Renal cortical epithelial cell (primary cell): ENCODE measurements at regions not wholly inside any gene's neighbourhood (a gene's known extent, or its start where the extent isn't known, plus 50 kb on each side); places are given as distances from the start of the nearest gene placed in this dataset.
"Not testable (repeated sequence)": the region's sequence is repeated elsewhere in the genome, so short reads cannot be mapped to it uniquely, and the experiment has no call there.

Source experiments
- DNase-seq: peaks from one replicate; pipeline ENCODE4 v3.0.0-alpha.2; 2011; ENCODE audit warnings: low read depth

DNA sequence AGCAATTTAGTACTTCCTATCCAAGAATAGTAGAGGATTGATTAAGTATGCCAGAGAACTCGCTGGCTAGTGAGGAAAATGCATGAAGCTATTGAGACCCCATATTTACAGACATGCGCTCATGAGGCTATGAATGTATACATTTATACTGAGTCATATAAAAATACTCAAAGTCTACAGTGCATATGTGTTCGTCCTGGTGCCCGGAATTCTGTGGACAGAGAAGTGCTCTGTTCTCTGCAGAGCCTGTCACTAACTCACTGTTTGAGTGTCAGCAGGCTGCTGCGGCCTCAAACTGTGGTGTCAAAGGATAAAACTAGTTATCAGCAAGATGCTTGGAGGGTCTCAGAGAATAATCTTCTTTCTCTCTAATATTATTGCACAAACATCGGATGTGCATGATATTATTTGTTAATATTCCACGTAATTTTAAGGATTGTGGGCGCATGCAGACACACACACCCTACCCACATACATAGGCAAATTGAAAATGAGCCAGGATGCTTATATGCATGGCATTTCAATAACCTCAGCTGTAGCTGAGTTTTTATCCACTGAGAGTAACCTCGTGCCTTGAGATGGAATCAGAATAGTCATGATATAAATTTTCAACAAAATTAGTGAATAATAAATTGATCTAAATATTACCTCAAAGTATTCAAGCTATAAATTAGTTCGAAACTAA lies 50.0 kb upstream of the TSC22D2 start:
- no peak for DNase-seq

DNA sequence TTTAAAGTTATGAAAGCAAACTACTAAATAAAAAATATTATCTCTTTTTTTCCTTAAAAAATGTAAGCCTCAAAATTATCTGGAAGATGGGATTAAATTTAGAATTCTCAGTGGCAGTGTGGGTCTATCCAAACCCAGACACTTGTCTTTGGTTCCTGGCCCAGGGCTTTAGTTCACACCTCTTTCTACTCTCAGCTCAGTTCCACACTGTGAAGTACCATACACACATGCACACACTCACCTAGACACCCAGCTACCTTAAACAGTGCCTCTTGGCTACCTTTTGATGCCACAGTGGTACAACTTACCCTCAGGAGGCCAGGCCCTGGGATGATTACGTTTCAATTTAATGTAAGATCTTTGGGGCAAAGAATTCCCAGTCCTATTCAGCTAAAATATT lies 51.0 kb upstream of the TSC22D2 start:
- DNase-seq, result no peak

DNA sequence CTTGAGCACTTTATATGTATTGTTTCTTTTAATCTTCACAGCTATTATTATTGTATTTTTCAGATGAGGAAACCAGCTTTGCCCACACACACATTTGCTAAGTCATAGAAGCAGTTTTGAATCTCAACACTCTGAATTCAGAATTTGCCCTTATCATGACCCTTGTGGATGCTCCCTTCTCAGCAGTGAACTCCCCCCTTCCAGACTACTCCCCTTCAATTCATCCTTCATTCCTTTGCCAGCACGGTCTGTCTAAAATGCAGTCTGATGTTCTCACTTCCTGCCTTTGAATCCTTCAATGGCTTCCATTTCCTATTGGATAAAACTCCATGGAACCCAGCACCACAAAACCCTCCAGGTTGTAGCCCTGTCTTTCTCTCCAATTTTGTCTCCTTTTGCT lies 52.5 kb upstream of the TSC22D2 start:
- no peak for DNase-seq

DNA sequence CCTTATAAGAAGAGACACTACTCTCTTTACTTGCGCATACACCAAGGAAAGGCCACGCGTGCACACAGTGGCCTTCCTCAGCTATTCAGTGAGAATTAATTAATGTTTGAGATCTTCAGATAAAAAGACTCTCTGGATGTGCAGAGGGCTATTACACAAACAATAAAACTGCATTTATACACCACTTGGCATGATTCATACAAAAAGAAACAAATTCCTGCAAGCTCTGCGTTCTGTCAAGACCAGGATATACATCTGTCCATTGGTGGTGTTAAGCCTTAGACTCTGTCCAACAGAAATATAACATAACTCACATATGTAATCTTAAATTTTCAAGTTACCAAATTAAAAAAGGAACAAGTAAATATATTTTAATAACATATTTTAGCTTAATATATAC lies 55.2 kb upstream of the TSC22D2 start:
- DNase-seq, result no peak

DNA sequence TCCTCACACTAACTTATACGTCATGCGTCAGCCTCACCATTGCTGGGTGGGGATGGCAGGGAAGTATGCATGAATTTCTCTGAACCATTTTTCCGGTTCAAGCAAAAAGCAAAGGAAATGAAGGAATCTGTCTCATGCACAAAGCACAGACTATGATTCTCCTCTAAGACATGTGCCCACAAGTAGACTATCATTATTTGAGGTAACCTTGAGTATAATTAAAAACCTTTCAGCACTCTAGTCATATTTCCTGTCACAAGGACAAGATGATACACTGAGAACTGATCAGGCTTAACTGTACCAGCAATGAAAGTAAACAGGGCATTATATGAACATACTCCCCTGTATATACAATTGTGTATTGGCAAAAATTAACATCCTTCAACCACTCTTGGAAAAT lies 56.7 kb upstream of the TSC22D2 start:
- no peak for DNase-seq

DNA sequence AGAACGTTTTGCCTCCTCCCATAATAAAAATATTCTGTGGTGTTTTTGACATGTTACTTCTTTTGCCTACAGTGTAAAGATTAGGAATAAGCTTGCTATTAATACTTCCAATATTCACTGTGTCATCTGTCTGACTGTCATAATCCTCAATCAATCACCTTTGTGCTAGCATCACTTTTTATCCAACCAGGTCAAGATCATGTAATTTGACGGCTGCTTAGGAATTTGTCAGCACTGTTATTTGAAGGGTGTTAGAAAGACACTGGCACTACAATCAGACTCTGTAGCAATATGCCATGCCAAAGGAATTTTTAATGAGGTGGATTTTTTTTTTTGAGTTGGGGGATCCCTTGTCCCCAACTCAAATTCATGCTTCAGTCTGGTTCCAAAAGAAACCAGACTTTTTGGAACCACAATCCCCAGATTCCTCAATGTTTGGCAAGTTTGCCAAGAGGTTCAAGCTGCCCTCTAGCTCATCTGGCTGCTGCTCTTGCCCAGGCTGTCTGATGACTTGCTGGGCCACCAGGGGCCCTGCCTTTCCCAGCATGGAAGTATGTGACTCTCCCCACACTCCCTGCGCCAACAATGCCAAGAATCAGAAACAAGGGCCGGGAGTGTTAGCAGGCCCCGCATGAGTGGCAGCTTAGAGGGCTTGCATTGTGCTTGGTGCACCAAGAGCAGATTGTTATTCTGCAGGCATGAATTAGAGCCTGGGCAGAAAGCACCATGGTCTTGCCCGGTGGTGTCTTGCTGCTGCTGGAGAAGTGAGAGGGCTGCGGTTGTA lies 58.6 kb upstream of the TSC22D2 start:
- no peak for DNase-seq

DNA sequence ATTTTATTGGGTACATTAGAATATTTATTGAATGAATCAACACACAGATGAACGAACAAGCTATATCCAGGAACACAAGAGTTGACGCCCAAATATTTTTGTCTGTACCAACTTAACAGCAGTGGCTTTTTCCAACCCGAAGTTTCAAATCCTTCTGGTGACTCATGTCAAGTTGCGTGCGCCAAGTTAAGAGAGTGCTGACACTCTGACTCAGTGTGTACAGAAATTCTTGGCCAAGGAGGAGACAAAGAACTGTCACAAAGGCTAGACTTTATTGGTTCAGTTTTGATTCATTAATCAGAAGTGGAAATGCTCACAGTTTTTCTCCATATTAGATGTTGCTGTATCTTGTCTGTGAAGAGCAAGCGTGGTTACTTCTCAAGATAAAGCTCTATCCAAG lies 59.6 kb upstream of the TSC22D2 start:
- peak; percentile 94 for DNase-seq

DNA sequence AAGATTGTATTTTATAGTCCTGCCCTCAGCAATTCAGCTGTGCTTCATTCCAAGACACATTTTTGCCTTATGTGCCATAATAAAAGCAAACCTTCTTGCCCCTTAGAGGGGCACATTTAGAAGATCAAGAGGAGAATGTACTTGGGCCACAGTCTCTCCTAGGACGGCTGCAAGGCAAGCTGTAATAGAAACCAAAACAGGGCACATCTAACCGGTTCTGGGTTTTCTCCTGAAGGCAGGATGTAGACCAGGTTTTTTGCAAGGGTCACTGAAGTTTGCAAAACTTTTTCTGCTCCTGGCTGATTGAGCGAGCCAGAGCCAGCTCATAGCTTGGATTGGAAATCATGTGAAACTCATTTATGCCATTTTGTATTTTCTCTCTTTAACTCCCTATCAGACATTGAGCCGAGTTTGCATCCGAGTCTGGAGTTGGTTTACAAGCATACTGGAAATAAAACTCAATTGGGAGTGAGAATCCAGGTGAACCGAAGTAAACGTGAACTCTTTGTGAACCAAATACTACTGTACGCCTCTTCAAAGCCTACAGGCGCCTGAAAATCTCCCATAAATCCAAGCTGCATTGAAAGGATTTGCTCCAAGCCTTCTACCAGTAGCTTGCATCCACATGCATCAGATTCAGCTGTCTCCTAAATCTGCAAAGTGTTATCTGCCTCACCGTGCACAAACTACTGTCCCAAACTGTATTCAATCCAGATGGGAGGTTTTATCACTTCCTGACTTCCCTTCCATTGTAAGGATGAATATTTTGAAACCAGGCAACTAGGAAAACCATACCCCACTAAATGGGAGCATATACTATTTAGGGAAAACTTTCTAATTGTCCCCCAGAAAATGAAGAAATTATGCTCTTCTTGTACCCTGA lies 60.9 kb upstream of the TSC22D2 start:
- peak; percentile 80 for DNase-seq

DNA sequence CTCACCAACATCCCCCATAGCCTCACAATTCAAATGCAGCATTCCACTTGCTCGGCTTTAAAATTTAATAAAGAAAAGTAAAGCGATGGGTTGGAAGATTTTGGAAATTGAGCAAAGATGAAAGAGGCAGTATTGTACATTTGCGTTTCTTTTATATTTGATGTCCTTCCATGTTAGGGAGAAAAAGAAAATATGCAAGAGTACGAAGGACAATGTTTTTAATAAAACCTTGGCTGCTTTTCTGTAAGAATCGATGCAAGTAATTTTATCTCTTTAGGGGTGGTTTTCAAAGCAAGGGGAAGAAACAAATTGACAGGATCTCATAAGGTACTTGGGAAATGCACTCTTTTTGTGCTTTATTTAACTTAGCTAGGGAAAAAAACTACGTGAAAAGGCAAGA lies 61.8 kb upstream of the TSC22D2 start:
- no peak for DNase-seq

DNA sequence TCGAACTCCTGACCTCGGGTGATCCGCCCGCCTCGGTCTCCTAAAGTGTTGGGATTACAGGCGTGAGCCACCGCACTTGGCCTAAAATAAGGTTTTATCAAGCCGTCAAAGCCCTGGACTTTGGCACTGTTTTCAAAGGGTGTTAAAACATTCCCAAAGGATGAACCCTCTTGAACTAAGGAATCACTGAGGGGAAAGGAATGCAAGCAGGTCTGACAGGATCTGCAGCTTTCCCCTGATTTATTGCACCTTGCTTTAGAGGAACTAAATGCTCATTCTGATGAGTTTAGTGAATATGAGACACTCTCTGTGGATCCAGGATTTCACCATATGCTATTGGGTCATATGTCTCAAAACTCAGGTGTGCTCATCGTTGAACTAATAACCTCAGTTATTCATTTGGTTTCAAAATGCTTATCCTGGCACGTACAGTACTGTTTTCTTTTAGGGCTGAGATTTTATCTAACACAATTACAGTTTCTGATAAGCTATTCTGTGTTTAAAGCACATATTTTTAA lies 63.0 kb upstream of the TSC22D2 start:
- DNase-seq, result peak; percentile 95

DNA sequence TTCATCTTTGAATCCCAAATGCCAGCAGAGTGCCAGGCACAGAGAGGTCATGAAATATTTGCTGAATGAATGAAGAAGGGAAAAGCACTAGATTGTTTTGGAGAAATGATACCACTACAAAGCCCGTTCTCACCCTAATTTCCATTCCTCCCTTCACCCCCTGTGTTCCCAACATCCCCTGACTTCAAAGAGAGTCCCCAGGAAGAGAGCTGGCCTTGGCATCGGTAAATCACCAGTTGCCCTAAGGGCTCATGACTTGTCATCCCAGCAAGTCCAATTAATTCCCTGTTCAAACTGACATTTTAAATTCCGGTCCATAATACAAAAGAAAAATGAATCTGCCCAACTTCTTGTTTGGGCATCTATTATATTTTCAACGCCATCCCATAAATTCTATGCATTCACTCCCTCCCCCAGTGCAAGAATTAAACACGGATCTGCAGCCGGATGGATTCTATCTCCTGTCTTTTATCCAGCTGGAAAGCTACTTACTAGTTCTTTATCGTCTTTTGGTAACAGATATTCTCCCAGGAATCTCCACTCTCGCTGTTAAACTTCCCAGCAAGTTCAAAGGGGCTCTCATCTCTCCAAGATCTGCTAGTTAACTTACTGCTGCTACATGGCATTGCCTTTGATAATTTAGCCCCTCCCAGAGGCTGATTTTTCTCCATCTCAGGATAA lies 63.9 kb upstream of the TSC22D2 start:
- DNase-seq, result no peak

DNA sequence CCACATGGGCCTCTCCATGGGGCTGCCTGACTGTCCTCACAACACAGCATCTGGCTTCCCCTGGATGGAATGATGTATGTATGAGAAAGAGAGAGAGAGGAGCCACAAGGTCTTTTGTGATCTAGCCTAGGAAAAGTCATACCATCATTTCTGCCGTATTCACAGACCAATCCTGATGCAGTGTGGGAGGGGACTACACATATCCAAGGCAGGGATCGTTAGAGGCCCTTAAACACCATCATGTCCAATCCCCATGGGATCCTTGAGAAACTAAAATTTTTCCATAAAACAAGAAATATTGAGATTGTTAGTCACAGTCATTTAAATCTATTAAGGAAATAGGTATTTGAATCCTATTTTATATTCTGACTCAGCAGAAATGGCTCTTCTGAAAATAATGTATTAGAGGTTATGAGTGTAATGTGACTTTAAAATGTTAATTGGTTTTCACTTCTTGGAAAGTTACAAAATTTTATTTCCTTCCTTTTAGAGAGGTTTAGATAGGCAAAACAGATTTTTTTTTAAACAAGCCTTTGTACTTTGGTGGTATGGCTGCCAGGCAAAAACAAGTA lies 65.1 kb upstream of the TSC22D2 start:
- no peak for DNase-seq

DNA sequence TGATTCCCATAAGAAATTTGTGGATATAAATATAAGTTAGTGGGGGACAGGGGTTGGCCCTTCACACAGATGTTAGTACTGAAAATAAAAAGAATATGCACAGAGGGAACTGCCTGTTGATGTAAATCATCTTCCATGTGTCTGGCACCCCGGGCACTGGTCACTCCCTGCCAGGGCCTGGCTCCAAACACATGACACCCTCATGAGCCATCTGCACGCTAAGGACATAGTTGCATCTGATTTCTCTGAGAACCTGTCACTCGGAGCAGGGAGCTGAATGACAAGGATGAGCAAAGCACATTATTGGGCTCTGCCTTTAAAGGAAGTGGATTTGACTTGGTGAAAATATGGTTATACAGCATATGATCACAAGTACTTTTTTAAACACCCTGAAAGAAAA lies 66.2 kb upstream of the TSC22D2 start:
- no peak for DNase-seq

DNA sequence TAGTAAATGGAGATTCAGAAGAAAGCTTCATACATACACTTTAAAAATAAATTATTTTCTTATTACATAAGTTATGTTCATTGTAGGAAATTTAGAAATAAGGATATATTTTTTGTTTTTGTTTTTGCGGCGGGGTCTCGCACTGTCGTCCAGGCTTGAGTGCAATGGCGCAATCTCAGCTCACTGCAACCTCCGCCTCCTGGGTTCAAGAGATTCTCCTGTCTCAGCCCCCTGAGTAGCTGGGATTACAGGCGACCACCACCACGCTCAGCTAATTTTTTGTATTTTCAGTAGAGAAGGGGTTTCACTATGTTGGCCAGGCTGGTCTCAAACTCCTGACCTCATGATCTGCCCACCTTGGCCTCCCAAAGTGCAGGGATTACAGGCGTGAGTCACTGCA lies 71.7 kb upstream of the TSC22D2 start:
- DNase-seq, result not testable (repeated sequence)

DNA sequence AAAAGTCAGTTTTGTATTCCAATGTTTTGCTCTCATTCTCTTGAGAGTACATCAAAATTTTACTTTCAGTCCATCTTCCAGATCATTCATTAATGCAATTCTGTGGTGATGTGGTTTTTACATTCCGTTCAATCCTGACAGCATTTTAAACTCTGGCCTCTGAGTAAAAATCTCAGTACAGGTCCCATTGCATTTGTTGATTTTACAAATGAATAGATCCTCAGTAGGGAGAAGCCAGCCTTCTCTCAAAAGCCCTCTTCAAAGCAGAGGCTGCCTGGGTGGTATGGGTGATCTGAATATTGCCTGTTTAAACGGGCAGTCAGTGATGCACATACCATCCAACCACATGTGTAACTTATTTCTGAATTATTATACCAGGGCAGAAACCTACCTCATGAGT lies 72.5 kb upstream of the TSC22D2 start:
- DNase-seq, result peak; percentile 43

DNA sequence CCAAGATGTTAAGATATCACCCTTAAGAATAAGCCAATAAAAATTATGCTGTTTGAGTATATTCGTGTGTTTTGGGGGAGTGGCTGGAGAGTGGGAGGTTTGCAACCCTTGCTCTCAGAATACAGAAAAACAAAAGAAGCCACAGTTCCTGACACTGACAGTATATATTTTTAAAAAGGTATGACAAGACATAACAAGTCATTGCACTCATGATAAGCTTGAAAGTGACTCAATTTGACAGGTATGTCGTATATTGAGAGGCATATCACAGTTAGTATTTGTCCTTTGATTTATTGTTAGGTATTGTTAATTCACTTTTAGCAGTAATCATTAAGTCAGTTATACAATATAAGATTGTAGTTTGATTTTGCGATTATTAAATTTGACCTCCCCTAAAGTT lies 73.1 kb upstream of the TSC22D2 start:
- DNase-seq, result no peak

DNA sequence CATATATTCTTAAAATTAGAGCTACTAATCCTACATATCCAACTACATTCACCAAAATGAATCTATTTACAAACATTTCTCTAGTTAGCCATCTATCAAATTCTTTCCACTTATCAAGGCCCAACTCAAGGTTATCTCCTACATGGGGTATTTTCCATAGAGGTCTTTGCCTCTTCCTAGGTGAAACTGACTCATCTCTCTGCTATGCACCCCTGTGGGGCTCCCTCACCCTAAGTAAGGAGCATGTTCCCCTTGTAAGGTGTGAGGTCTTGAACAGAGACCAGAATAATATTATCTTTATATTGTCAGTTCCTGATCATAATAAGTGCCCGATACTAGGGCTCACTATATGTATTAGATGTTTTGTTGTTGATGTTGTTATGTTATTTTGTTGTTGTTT lies 74.6 kb upstream of the TSC22D2 start:
- DNase-seq, result no peak

DNA sequence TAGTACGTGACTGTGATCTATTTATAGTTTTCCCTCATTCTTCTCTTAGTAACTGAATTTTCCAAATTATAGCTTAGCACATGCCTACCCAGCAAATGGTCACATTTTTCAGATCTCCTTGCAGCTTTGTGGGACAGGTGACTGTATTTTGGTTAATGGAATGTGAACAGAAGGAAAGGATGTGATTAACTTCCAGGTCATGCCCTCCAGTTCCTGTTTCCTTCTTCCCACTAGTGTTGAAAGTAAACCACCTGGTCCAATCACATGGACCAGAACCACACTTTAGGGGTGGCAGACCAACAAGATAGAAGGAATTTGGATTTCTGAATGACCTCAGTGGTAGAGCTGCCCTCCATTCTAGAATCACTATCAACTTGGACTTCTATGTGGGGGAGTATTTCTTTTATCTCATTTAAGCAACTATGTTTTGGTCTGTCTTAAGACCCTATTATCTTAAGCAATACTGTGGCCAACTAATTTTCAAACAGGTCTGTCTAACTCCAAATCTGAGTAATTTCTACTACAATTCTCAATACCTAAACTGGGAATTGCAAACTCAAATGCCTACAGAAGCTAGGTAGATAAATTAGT lies 76.0 kb upstream of the TSC22D2 start:
- DNase-seq, result no peak

DNA sequence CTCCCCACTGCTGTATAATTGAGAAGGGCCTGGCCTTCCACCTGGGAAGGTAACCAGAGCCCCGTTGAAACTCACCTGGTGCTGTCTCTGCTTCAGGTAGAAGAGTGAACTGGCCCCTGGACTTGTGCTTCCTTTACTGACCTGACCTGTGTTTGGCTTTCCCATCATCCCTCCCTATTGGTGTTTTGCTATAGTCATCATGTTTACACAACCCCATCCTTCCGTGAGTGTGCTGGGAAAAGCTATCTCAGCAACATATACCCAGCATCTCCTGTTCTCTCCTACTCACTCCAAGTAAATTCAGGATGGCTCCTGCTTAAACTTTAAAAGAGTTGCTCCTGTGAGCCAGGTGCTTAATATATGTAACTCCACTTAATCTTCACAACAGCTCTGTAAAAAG lies 77.2 kb upstream of the TSC22D2 start:
- no peak for DNase-seq

DNA sequence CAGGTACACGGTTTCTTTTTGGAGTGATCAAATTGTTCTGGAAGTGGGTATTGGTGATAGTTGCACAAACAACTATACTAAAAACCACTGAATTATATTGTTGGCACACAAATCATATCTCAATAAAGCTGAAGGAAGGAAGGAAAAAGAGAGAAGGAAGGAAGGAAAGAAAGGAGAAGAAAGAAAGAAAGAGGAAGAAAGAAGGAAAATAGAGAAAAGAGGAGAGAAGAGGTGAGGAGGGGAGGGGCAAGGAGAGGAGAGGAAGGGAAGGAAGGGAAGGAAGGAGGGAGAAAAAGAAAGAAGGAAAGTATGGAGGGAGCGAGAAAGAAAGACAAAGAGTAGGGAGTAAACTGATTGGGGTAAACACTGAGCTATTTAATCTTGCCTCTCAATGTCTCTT lies 77.9 kb upstream of the TSC22D2 start:
- no peak for DNase-seq

DNA sequence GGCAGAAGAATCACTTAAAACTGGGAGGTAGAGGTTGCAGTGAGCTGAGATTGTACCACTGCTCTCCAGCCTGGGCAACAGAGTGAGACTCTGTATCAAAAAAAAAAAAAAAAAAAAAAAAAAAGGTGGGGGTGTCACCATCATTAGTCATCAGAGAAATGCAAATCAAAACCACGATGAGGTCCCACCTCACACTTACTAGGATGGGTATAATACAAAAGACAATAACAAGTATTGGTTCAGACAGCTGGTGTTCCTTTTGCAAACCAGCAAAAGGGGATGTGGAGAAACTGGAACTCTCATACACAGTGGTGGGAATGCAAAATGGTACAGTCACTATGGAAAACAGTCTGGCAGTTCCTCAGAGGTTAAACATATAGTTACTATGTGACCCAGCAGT lies 78.7 kb upstream of the TSC22D2 start:
- no peak for DNase-seq
